H54 (cell line): ENCODE measurements at regions not wholly inside any gene's neighbourhood (a gene's known extent, or its start where the extent isn't known, plus 50 kb on each side); places are given as distances from the start of the nearest gene placed in this dataset.

Experiments used
- DNase-seq: peaks from one replicate; pipeline ENCODE4 v3.0.0; 2011; ENCODE audit warnings: low spot score, mixed read lengths; ENCODE audit not compliant: insufficient read length
- FAIRE-seq: peaks from 3 replicates; lab custom pipeline; 2011; peaks lifted over from hg19 to GRCh38; lab: Jason Lieb, UNC
- POLR2A ChIP-seq: IDR thresholded peaks from 2 replicates; pipeline ENCODE4 v1.6.1; 2011; ENCODE audit warnings: low read depth, mild to moderate bottlenecking, low read length

DNA sequence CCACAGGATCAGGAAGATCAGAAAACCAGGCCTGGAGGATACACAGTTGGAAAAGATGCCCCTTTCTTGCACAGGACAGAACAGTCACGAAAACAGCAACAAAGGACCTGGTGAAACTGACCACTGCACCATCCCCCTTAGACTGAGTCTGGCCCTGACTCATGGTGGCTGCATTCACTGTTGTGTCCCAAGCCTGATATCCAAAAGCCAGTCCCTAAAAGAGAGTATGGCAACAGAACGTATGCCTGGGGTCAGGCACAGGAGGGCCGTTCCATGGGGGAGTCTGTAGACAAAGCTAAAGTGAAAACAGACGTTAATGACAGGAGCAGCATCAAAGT is 301.1 kb upstream of the NBEA start:
- FAIRE-seq (no peak), DNase-seq (no peak)
- no peak for TF ChIP-seq POLR2A

DNA sequence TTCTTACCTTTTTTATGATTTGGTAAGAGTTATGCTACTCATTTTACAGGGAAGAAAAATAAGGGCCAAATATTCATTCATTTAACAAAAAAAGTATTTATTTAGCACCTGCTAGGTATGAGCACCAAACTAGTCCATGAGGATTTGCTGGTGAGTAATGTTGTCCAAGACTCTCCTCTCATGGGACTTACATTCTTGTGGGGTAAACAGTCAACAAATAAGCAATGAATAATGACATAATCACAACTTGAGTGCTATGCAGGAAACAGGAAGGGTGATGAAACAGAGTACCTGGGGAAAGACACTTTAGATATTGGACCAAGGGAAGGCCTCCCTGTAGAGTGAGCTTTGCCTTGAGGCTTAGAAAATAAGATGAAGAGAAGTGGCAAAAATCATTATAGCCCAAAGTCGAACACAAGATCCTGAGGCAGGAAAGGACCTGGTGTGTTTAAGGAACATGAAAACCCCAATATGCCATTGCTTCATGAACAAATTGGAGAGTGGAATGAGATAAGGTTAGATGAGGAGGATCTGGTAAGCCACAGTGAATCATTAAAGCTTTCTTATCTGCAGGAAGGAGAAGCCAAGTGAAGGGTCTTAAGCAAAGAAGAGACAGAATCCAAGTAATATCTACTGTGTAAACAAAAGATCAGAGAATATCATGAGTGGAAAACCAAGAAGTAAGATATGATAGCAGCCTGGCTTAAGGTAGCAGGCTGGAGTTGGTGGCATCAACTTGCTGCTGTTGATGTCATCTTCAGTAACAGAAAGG is 294.5 kb upstream of the NBEA start:
- FAIRE-seq: no peak
- TF ChIP-seq POLR2A: no peak

DNA sequence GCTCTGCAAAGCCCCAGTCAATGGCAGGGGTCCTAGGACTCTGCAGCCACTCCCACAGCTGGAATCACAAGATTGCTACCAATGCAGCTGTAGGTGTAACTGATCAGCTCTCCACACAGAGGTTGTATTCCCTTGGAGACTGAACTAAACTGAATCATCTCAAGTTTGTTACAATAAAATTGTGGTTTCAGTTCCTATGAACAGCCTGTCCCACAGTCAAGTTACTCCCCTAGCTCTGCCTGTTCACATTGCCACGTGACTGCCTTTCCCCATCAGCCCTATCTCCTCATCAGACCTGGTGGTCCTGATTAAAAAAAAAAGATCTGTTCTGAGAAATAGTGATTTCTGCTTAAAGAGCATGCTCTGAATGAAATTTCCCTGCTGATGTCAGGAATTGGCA is 287.9 kb upstream of the NBEA start:
- no peak for FAIRE-seq
- no peak for DNase-seq

More for the DNA sequence above, 294.5 kb upstream of the NBEA start:
- DNase-seq: no peak

DNA sequence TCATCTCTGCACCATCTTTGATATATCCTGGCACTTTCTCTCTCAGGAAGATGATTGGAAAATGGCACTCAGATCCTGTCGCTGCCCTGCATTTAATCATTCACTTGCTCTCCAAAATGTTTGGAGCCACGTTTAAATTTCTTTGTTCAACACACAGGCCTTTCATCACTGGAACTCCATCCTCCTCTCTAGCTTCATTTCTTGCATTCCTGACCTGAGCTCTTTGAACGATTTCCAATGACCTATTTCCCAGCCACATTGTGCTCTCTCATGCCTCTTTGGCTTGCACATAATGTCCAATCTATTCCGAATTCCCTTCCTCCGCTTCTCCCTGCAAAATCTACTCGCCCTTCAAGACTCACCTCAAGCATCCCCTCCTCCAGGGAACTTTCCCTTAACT is 287.4 kb upstream of the NBEA start:
- FAIRE-seq: no peak
- DNase-seq: no peak
- no peak for TF ChIP-seq POLR2A

More for the DNA sequence above, 287.9 kb upstream of the NBEA start:
- TF ChIP-seq POLR2A: no peak

DNA sequence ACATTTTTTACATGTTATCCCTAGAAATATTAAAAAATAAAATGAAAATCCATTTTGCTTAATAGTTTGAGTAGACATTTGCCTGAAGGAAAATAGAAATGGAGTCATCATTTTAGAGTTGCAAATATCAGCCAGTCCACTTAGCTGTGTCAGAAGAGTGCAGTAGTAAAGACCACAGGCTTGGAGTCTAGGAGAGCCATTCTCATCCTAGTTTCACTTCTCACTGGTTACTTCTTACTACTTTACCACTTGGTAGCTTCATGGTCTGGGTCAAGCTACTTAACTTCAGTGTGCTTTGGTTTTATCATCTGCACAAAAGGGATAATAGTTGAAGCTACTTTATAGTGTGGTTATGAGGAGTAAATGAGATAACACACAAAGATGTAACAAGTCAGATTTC is 286.5 kb upstream of the NBEA start:
- no peak for DNase-seq
- no peak for TF ChIP-seq POLR2A
- no peak for FAIRE-seq

DNA sequence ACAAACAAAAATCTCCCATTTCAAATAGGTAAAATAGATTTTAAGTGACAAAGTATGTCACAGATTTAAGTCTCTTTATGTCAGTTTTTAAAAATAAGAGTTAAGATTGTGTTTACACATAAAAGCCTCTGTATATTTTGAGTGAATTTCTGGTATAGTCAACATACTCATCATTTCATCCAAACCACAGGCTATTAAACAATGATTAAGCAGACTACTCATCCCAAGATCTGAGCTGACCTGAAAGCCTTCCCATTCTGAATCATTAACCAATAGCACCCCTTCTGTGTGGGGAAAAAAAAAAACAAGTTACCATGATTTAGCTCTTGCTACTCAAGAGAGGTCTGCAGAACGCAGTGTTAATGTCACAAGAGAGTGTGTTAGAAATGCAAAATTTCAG is 284.4 kb upstream of the NBEA start:
- FAIRE-seq: no peak
- no peak for DNase-seq
- TF ChIP-seq POLR2A: no peak

DNA sequence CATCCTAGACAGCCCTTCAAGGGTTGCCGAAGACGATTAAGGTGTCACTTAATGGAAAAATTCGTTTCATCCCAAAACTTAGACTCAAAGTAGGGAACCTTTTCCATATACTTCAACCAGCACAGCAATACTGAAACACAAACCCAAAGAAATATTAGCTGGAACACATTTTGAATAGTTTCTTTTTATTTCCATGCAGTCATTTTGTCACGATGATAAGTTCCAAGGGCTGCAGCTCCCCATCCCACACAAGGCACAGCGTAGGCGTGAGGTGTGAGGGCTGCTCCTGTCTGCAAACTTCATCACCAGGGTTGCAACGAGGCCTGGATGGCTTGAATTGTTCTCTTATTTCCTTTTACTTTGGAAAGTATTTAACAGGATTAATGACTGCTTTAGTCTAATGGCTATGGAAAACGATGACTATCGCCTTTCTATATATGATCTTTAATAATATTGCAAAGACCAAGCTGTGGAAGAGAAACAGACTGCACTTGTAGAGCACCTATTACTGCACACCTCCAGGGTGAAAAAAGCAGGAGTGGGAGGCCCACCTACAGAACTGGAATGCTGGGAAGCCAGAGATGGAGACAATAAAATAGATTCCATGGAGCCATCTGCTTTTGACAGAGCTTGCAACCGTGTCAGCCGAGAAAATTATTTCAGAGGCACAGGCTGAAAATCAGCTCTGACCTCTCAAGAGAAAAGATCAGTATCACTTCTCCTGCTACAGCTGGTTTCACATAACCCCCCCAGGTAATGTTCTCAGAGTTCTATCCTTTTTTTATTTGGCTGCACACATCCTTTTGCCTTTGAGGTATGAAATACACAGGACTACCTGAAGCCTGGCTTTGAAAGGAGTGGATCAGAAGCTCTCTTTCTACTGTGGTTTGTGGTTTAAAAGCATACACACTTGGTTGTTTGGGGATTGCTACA is 274.5 kb upstream of the NBEA start:
- no peak for FAIRE-seq
- no peak for TF ChIP-seq POLR2A
- no peak for DNase-seq

DNA sequence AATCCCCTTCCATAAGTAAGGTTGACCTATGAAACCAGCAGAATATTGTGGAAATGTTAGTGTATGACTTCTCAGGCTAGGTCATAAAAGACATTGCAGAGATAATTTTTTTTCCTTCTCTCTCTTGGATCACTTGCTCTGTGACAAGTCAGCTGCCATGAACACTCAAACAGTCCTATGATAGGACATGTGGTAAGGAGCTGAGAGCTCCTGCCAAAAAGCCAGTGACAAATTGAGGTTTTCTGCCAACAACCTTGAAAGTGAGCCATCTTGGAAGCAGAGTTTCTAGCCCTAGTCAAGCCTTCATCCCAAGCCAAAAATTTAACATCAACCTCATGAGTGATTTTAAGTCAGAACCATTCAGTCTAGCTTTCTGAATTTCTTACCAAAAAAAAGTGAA is 270.9 kb upstream of the NBEA start:
- TF ChIP-seq POLR2A: no peak
- no peak for DNase-seq
- FAIRE-seq: no peak

DNA sequence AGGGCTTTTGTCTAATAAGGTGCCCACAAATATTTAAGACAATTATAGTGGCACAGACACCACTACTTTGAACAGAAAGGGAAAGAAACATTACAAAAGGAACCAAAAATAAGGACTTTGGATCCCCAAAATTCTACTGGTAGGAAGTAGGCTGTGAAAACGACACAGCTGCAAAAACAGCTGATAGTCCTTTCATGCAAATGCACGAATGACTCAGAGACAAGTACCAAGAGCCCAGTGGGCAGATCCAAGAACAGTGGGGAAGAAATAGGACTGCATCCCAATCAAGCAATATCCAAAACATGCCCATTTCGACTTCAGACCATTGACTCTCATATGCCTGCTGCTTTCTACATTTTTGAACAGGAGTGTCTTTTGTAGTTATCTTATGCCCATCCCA is 269.4 kb upstream of the NBEA start:
- no peak for FAIRE-seq
- TF ChIP-seq POLR2A: no peak
- DNase-seq: no peak

DNA sequence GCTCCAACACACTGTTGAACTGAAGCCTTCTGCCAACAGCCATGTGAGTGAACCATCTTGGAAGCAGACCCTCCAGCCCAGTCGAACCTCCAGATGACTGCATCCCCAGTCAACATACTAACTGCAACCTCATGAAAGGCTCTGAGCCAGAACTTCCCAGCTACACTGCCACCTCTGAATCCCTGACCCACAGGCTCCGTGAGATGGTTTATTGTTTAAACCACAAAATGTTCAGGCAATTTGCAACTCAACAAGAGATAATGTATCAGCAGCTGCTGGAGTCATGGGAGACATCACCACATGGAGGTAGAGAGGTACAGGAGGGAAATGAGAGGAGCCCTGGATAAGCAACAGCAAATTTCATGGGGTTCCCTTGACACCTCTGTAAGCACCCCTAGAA is 266.4 kb upstream of the NBEA start:
- TF ChIP-seq POLR2A: no peak
- no peak for FAIRE-seq
- DNase-seq: no peak

DNA sequence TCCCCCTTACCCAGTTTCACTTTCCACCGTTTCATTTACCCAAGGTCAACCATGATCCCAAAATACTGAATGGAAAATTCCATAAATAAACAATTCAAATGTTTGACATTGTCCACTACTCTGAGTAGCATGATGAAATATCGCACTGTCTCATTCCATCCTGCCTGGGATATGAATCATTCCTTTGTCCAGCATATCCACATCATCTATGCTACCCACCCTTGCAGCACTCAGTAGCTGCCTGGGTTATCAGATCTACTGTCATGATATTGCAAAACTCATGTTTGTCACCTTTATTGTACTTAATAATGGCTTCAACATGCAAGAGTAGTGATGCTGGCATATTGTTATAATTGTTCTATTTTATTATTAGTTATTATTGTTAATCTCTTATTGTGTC is 263.9 kb upstream of the NBEA start:
- no peak for FAIRE-seq
- no peak for TF ChIP-seq POLR2A
- no peak for DNase-seq

DNA sequence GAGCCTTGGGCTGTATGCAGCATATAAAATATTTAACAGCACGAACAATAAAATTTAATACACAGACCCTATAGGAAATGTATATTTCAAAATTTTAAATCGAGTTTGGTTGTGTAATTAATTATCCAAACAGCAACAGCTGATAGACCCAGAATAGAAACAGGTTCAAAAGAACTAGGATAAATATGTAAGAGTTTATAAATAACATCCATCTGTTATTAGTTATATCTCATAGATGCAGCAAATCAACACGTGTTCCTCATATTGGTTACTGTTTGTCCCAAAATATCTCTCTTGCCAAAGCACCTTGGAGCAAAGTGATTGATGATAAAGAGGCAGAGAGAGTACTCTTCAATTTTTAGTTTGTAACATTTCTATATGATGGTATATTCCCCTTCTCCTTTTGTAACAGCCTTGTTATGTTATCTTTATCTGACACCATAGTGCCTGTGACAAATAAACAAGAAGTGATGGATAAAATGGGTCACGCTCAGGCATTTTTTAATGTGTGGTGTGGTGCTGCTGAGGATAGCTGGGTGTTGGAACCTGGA is 260.6 kb upstream of the NBEA start:
- DNase-seq (no peak), FAIRE-seq (no peak)
- no peak for TF ChIP-seq POLR2A

DNA sequence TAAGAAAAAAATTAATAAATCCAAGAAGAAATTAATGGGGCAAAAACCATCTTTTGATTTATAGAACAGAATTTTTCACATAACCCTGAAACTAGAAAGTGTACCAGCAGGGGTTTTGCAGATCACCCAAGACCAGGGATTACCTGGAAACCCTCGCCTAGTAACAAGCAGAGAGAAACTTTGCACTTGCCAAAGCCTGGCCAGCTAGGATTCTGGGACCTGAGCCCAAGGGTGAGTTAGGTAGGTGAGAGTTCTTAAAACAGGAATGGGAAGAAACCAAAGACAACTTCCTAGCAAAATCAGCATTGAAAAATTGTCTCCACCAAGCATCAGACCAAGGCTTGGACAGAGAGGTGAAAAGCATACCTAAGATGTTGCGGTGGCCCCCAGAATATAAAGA is 247.0 kb upstream of the NBEA start:
- FAIRE-seq (no peak), DNase-seq (no peak)
- TF ChIP-seq POLR2A: no peak

DNA sequence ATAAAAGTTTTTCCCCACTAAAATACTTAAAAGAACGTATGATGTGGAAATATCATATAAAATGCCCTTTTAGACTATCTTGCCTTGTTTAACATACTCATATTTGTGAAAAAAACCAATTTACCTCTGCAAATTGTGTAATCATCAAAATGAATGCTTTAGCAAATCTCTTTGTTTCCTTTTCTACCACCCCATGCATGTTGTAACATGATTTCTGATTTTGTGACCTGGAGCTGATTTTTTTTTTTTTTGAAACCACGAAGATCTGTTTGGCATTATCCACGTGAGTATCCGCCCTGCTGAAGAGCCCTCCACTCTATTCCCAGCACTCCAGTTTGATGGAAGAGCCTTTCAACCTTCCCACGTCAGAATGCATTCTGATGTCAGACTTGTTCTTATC is 245.8 kb upstream of the NBEA start:
- FAIRE-seq (no peak), DNase-seq (no peak)
- TF ChIP-seq POLR2A: no peak

DNA sequence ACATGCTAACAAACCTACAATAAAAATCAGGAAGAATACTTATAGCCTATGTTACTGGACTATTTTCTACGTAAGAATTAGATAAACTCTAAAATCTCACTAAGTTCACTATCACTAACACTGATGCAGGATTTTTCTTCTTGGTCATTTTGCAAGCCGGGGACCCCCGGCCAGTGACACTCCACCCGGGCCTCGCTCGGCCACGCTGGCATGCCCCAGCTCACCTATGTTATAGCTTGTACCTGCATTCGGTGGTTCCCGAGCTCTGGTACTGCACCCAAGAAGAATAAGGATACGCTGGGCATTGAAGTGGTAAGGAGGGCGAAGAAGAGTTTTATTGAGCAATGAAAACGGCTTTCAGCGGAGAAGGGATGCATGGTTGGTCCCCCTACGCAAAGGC is 245.3 kb upstream of the NBEA start:
- no peak for TF ChIP-seq POLR2A
- no peak for FAIRE-seq
- DNase-seq: no peak
